HCT116 (cell line): ENCODE measurements at regions not wholly inside any gene's neighbourhood (a gene's known extent, or its start where the extent isn't known, plus 50 kb on each side); places are given as distances from the start of the nearest gene placed in this dataset.

Experiments used
- CEBPB ChIP-seq: IDR thresholded peaks from 2 replicates; pipeline ENCODE4 v1.6.1; 2012; ENCODE audit warnings: low read depth
- EZH2phosphoT487 ChIP-seq: fragments of 200-600 bp; IDR thresholded peaks from 2 replicates; pipeline ENCODE4 v1.6.1; 2018; ENCODE audit warnings: antibody characterized with exemption, borderline replicate concordance
- POLR2A ChIP-seq: IDR thresholded peaks from 2 replicates; pipeline ENCODE4 v1.7.0; 2011; ENCODE audit warnings: borderline replicate concordance; ENCODE audit not compliant: insufficient read depth, insufficient read length; ENCODE audit errors: extremely low read depth
- POLR2AphosphoS5 ChIP-seq: IDR thresholded peaks from 2 replicates; pipeline ENCODE4 v1.6.1; 2011; ENCODE audit warnings: mild to moderate bottlenecking, low read depth, low read length, moderate library complexity
- SIN3A ChIP-seq: IDR thresholded peaks from 2 replicates; pipeline ENCODE4 v1.6.1; 2012; ENCODE audit warnings: low read depth
- TF ChIP-seq, protein P1 (sequence below), 3 experiments: fragments of 200-600 bp in 1 of 3; sonication (generic) in 1 of 3; IDR thresholded peaks in 2 of 3; conservative IDR thresholded peaks in 1 of 3; 2 replicates each; pipeline ENCODE4 v1.5.1; 2012 to 2017; ENCODE audit warnings: low read depth in 2 of 3, low read length in 2 of 3, antibody characterized with exemption in 1 of 3, borderline replicate concordance in 1 of 3, control low read depth in 1 of 3, mild to moderate bottlenecking in 1 of 3, mixed read lengths in 1 of 3, mixed run types in 1 of 3, moderate library complexity in 1 of 3; ENCODE audit not compliant: insufficient read depth in 1 of 3
- TF ChIP-seq, protein P2 (sequence below): IDR thresholded peaks from 2 replicates; pipeline ENCODE4 v1.6.1; 2012

DNA sequence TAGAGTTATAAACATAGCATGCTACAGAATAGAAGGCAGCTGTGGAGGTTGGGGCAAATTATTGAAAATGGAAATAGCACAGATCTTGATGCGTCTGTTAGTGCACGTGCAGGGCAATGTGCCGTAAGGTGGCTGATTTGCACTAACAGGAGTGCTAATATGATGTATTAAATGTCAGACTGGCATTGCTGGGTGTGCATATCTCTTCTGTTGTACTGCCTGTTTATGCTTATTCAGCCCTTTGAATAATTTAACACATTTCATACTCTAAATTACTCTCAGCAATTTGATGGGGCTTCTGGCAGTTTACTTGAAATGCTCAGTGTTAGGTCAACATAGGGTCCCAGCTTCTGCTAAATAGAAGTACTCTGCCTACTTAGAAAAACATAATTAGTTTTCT is 395.6 kb downstream of the MCTP2 start:
- TF ChIP-seq, protein P1, sequence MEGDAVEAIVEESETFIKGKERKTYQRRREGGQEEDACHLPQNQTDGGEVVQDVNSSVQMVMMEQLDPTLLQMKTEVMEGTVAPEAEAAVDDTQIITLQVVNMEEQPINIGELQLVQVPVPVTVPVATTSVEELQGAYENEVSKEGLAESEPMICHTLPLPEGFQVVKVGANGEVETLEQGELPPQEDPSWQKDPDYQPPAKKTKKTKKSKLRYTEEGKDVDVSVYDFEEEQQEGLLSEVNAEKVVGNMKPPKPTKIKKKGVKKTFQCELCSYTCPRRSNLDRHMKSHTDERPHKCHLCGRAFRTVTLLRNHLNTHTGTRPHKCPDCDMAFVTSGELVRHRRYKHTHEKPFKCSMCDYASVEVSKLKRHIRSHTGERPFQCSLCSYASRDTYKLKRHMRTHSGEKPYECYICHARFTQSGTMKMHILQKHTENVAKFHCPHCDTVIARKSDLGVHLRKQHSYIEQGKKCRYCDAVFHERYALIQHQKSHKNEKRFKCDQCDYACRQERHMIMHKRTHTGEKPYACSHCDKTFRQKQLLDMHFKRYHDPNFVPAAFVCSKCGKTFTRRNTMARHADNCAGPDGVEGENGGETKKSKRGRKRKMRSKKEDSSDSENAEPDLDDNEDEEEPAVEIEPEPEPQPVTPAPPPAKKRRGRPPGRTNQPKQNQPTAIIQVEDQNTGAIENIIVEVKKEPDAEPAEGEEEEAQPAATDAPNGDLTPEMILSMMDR (IDR thresholded peaks at IDR 0.05 in 2 of 3, conservative IDR thresholded peaks at IDR 0.05 in 1 of 3; ENCODE audit: borderline replicate concordance in 1 of 3, insufficient read depth in 1 of 3, low read depth in 2 of 3, low read length in 2 of 3) = no peak
- TF ChIP-seq EZH2phosphoT487 (no peak), POLR2AphosphoS5 (no peak), SIN3A (no peak), CEBPB (no peak), POLR2A (no peak)
- TF ChIP-seq, protein P2, sequence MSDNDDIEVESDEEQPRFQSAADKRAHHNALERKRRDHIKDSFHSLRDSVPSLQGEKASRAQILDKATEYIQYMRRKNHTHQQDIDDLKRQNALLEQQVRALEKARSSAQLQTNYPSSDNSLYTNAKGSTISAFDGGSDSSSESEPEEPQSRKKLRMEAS = no peak
